ENCODE measurements at regions not wholly inside any gene's neighbourhood (a gene's known extent, or its start where the extent isn't known, plus 50 kb on each side); places are given as distances from the start of the nearest gene placed in this dataset.

GRCh38 chr9:16976427-16976826 is 106.0 kb upstream of the BNC2 start:
- dilution Hi-C loops (cut with HindIII; ENCODE audit: low sequenced_read_pairs, unreplicated experiment), result no loop called here
- ATAC-seq (ENCODE audit: low read depth) (no peak), DNase-seq (no peak)
- Histone ChIP-seq H3K56ac (ENCODE audit: extremely low read depth, insufficient read depth, low read length) (no peak overlapping the region), H3K4me1 (ENCODE audit: control insufficient read depth, insufficient read depth, low read length) (no peaks in the 10 kb centered on the region), H4K5ac (ENCODE audit: low read depth, low read length) (no peak overlapping the region), H3K9me1 (ENCODE audit: insufficient read depth, low read length) (no peaks in the 10 kb centered on the region), H3K14ac (replicated peaks; ENCODE audit: low read depth, low read length) (no peak overlapping the region), H4K8ac (ENCODE audit: low read depth in 2 of 2, low read length in 2 of 2) (no peak overlapping the region), H3K79me1 (ENCODE audit: low read depth in 1 of 2, low read length in 2 of 2) (no peaks in the 10 kb centered on the region), H3K4ac (ENCODE audit: low read depth, low read length) (no peak overlapping the region), H3K27ac (ENCODE audit: insufficient read depth, low read length) (no peak overlapping the region), H3K36me3 (ENCODE audit: control insufficient read depth, insufficient read depth, low read length) (no peaks in the 10 kb centered on the region), H2AK5ac (ENCODE audit: low read depth, low read length) (no peak overlapping the region), H3K9ac (ENCODE audit: low read depth, low read length) (no peak overlapping the region), H2AFZ (replicated peaks; ENCODE audit: low read length, poor library complexity) (no peak overlapping the region), H4K20me1 (ENCODE audit: insufficient read depth, low read length) (no peaks in the 10 kb centered on the region), H2BK120ac (ENCODE audit: low read depth, low read length) (no peak overlapping the region), H3K27me3 (ENCODE audit: control insufficient read depth, insufficient read depth, low read length) (no peaks in the 10 kb centered on the region), H3K4me2 (ENCODE audit: low read depth, low read length) (no peak overlapping the region), H2BK15ac (ENCODE audit: low read depth, low read length) (no peak overlapping the region), H2AK9ac (replicated peaks; ENCODE audit: low read depth, low read length, poor library complexity) (no peak overlapping the region), H3K18ac (ENCODE audit: low read depth, low read length) (no peak overlapping the region), H2BK20ac (ENCODE audit: low read depth, low read length) (no peak overlapping the region), H3K9me3 (ENCODE audit: control insufficient read depth, insufficient read depth, low read length) (no peaks in the 10 kb centered on the region), H3K4me3 (ENCODE audit: insufficient read depth, low read depth, low read length) (no peak overlapping the region), H4K91ac (ENCODE audit: insufficient read depth, low read depth, low read length) (no peak overlapping the region), H3K23ac (ENCODE audit: low read depth, low read length) (no peak overlapping the region), H2BK5ac (ENCODE audit: low read depth, low read length, poor library complexity, severe bottlenecking) (no peak overlapping the region)
- TF ChIP-seq MAFK (IDR thresholded peaks at IDR 0.05; ENCODE audit: low read depth, low read length) (peak; percentile 56), MXI1 (IDR thresholded peaks at IDR 0.05; ENCODE audit: borderline replicate concordance, low read depth, low read length) (no peak)
- BruUV-seq (replicated peaks), result no TSS peak
- WGBS, 2 experiments (ENCODE audit: extremely low coverage in 2 of 2, insufficient read length in 1 of 2), result no CpG with 5 or more reads among the region's 4 CpGs
- in situ Hi-C loops (cut with MboI; ENCODE audit: low sequenced_read_pairs), result no loop called here
- POLR2A ChIA-PET (ENCODE audit: unreplicated experiment), result no interaction called here
- intact Hi-C loops (cut with micrococcal nuclease), result no loop called here
- CTCF ChIA-PET, result no interaction called here

Measured in IMR-90 (cell line).